ENCODE measurements at regions not wholly inside any gene's neighbourhood (a gene's known extent, or its start where the extent isn't known, plus 50 kb on each side); places are given as distances from the start of the nearest gene placed in this dataset.

GRCh38 chr3:168312984-168313383 lies 217.3 kb upstream of the GOLIM4 start:
- DNase-seq (ENCODE audit: low read depth, low spot score) = no peak
- no peak for FAIRE-seq
- dilution Hi-C loops (cut with MboI; ENCODE audit: extremely low pct_ligation_motif_present, low sequenced_read_pairs) = no loop called here

GRCh38 chr3:168307893-168308292 lies 212.2 kb upstream of the GOLIM4 start:
- no peak for FAIRE-seq
- no peaks in the 10 kb centered on the region for H4K20me1 ChIP-seq (ENCODE audit: control insufficient read depth, extremely low read depth, insufficient read depth, low read length)
- dilution Hi-C loops (cut with MboI; ENCODE audit: extremely low pct_ligation_motif_present, low sequenced_read_pairs) = no loop called here
- no peak for DNase-seq (ENCODE audit: low read depth, low spot score)
- no peak overlapping the region for H3K4me2 ChIP-seq (ENCODE audit: control insufficient read depth, extremely low read depth, insufficient read depth, low read depth, low read length)
- H3K36me3 ChIP-seq (ENCODE audit: control insufficient read depth in 2 of 2, extremely low read depth in 1 of 2, insufficient read depth in 2 of 2, low read length in 2 of 2) = no peaks in the 10 kb centered on the region
- TF ChIP-seq CTCF (optimal IDR thresholded peaks at IDR 0.05 in 1 of 3, IDR thresholded peaks at IDR 0.05 in 1 of 3, conservative IDR thresholded peaks at IDR 0.05 in 1 of 3; ENCODE audit: extremely low read depth in 1 of 3, insufficient read depth in 2 of 3, low read length in 3 of 3) = no peak
- no peak for TF ChIP-seq EZH2 (IDR thresholded peaks at IDR 0.05; ENCODE audit: low read length)
- H3K9me3 ChIP-seq (ENCODE audit: control insufficient read depth, low read depth, low read length) = no peaks in the 10 kb centered on the region
- no peak overlapping the region for H3K27ac ChIP-seq (ENCODE audit: control insufficient read depth, insufficient read depth, low read length)
- no peak overlapping the region for H2AFZ ChIP-seq (ENCODE audit: control insufficient read depth, low read length)
- H3K9ac ChIP-seq (ENCODE audit: control insufficient read depth, extremely low read depth, insufficient read depth, low read length) = no peak overlapping the region
- H3K4me1 ChIP-seq (ENCODE audit: control insufficient read depth, extremely low read depth, insufficient read depth, low read length) = no peaks in the 10 kb centered on the region
- no peaks in the 10 kb centered on the region for H3K79me2 ChIP-seq (ENCODE audit: control insufficient read depth, insufficient read depth, low read length)
- H3K4me3 ChIP-seq (ENCODE audit: control insufficient read depth in 2 of 3, extremely low read depth in 1 of 3, insufficient read depth in 2 of 3, low read depth in 1 of 3, low read length in 3 of 3) = no peak overlapping the region
- H3K27me3 ChIP-seq (ENCODE audit: control insufficient read depth, extremely low read depth, insufficient read depth, low read length) = no peaks in the 10 kb centered on the region
- H3K9me1 ChIP-seq (ENCODE audit: control insufficient read depth, extremely low read depth, insufficient read depth, low read length) = no peaks in the 10 kb centered on the region

More at GRCh38 chr3:168312984-168313383, 217.3 kb upstream of the GOLIM4 start:
- H2AFZ ChIP-seq (ENCODE audit: control insufficient read depth, low read length) = no peak overlapping the region
- no peak overlapping the region for H3K4me3 ChIP-seq (ENCODE audit: control insufficient read depth in 2 of 3, extremely low read depth in 1 of 3, insufficient read depth in 2 of 3, low read depth in 1 of 3, low read length in 3 of 3)
- TF ChIP-seq EZH2 (IDR thresholded peaks at IDR 0.05; ENCODE audit: low read length) = no peak
- no peak for TF ChIP-seq CTCF (optimal IDR thresholded peaks at IDR 0.05 in 1 of 3, IDR thresholded peaks at IDR 0.05 in 1 of 3, conservative IDR thresholded peaks at IDR 0.05 in 1 of 3; ENCODE audit: extremely low read depth in 1 of 3, insufficient read depth in 2 of 3, low read length in 3 of 3)
- H3K9me3 ChIP-seq (ENCODE audit: control insufficient read depth, low read depth, low read length) = no peaks in the 10 kb centered on the region
- no peaks in the 10 kb centered on the region for H4K20me1 ChIP-seq (ENCODE audit: control insufficient read depth, extremely low read depth, insufficient read depth, low read length)
- no peak overlapping the region for H3K9ac ChIP-seq (ENCODE audit: control insufficient read depth, extremely low read depth, insufficient read depth, low read length)
- H3K27me3 ChIP-seq (ENCODE audit: control insufficient read depth, extremely low read depth, insufficient read depth, low read length) = no peaks in the 10 kb centered on the region
- no peaks in the 10 kb centered on the region for H3K4me1 ChIP-seq (ENCODE audit: control insufficient read depth, extremely low read depth, insufficient read depth, low read length)
- no peaks in the 10 kb centered on the region for H3K9me1 ChIP-seq (ENCODE audit: control insufficient read depth, extremely low read depth, insufficient read depth, low read length)
- H3K79me2 ChIP-seq (ENCODE audit: control insufficient read depth, insufficient read depth, low read length) = no peaks in the 10 kb centered on the region
- no peak overlapping the region for H3K27ac ChIP-seq (ENCODE audit: control insufficient read depth, insufficient read depth, low read length)
- H3K4me2 ChIP-seq (ENCODE audit: control insufficient read depth, extremely low read depth, insufficient read depth, low read depth, low read length) = no peak overlapping the region
- H3K36me3 ChIP-seq (ENCODE audit: control insufficient read depth in 2 of 2, extremely low read depth in 1 of 2, insufficient read depth in 2 of 2, low read length in 2 of 2) = no peaks in the 10 kb centered on the region

Data from keratinocyte (primary cell).